ENCODE measurements at regions not wholly inside any gene's neighbourhood (a gene's known extent, or its start where the extent isn't known, plus 50 kb on each side); places are given as distances from the start of the nearest gene placed in this dataset.

DNA sequence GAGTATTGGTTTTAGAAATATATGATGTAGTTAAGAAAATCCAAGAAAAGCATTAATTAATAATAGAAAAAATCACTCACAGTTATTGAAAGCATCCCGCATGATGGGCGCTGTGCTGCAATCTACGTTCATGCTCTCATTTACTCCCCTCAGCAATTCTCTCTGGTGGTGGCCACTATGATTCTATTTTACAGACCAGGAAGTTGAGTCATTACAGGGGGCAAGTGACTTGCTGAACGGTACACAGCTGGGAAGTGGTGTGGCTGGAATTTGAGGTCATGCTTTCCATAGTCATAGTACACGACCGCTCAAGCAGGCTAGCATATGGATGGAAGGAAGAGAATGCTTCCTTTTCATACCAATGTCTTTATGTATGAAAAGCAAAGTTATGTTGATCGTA is 117.4 kb downstream of the TES start:
- TF ChIP-seq CTCF (IDR thresholded peaks at IDR 0.05; ENCODE audit: insufficient read depth, low read length) (no peak), GABPA (IDR thresholded peaks at IDR 0.05; ENCODE audit: low read depth) (no peak)

All from HL-60 (cell line).